ENCODE measurements at regions not wholly inside any gene's neighbourhood (a gene's known extent, or its start where the extent isn't known, plus 50 kb on each side); places are given as distances from the start of the nearest gene placed in this dataset.

DNA sequence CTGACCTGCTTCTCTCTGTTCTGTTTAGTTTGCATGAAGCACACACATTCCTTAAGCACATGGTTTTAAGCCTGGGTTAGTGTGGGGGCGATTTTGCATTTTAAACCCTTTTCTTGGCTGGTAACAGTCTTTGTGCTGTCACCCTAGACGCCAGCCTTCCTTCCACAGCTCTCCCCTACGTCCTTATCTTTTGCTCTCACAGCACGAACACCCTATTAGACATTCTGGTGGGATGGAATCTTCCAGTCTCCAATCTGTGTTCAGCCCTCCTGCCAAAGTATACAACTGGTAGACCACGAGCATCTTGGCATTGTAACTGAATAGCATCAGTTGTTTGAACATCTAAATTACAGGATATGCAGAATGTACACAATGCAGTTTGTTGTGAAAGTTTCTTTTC, 316.9 kb upstream of the IRX2 start:
- TF ChIP-seq CTCF (conservative IDR thresholded peaks at IDR 0.05; ENCODE audit: low read depth, low read length) (no peak), EZH2 (IDR thresholded peaks at IDR 0.05; ENCODE audit: low read length, unreplicated experiment) (no peak), EZH2phosphoT487 (IDR thresholded peaks at IDR 0.05; ENCODE audit: borderline replicate concordance, low read length) (no peak)
